Spleen (tissue), 7 donors: ENCODE measurements at regions not wholly inside any gene's neighbourhood (a gene's known extent, or its start where the extent isn't known, plus 50 kb on each side); places are given as distances from the start of the nearest gene placed in this dataset.
"Not testable (repeated sequence)": the region's sequence is repeated elsewhere in the genome, so short reads cannot be mapped to it uniquely, and the experiment has no call there.

Experiments
- CTCF ChIP-seq, 11 experiments: fragments of 200-600 bp in 7 of 11; fragments of 450-650 bp in 4 of 11; sonication (generic) in 4 of 11; IDR thresholded peaks in 8 of 11; conservative IDR thresholded peaks in 3 of 11; 1 replicate in 7 of 11; 2 replicates in 4 of 11; pipeline versions ENCODE4 v1.4.0 to v1.8.0; 2016 to 2021; ENCODE audit warnings: antibody characterized with exemption in 11 of 11, inconsistent platforms in 4 of 11, mild to moderate bottlenecking in 1 of 11
- POLR2A ChIP-seq, 3 donors: fragments of 450-650 bp; IDR thresholded peaks; one replicate each; pipeline ENCODE4 v1.5.1; 2017; ENCODE audit warnings: antibody characterized with exemption in 3 of 3, mild to moderate bottlenecking in 1 of 3
- POLR2AphosphoS5 ChIP-seq, 3 donors: sonication (generic); formaldehyde crosslinking; IDR thresholded peaks; one replicate each; pipeline ENCODE4 v1.5.1; 2017; ENCODE audit warnings: antibody characterized with exemption in 3 of 3
- donor health status: DM: no; HTN: no; CAD: no; lungs with moderate emphysema.
- donor health status: DM: no; HTN: no; CAD: no.
- donor health status: DM: no; HTN: no; CAD: no.

- TF ChIP-seq CTCF (IDR thresholded peaks at IDR 0.05 in 8 of 11, conservative IDR thresholded peaks at IDR 0.05 in 3 of 11); POLR2A (IDR thresholded peaks at IDR 0.05); POLR2AphosphoS5 (IDR thresholded peaks at IDR 0.05): not testable (repeated sequence)
These were observed 519.2 kb downstream of the TTLL7 start for GRCh38 chr1:83479591-83480239.
